HCT116 (cell line): ENCODE measurements at regions not wholly inside any gene's neighbourhood (a gene's known extent, or its start where the extent isn't known, plus 50 kb on each side); places are given as distances from the start of the nearest gene placed in this dataset.

Experiments
- EZH2 ChIP-seq: fragments of 200-600 bp; sonication (generic); IDR thresholded peaks from 2 replicates; pipeline ENCODE4 v1.6.1; 2017; ENCODE audit warnings: antibody characterized with exemption, mixed run types
- POLR2AphosphoS5 ChIP-seq: IDR thresholded peaks from 2 replicates; pipeline ENCODE4 v1.6.1; 2011; ENCODE audit warnings: mild to moderate bottlenecking, low read depth, low read length, moderate library complexity
- SP1 ChIP-seq: IDR thresholded peaks from 2 replicates; pipeline ENCODE4 v1.6.1; 2012; ENCODE audit warnings: low read depth
- YY1 ChIP-seq: IDR thresholded peaks from 2 replicates; pipeline ENCODE4 v1.6.1; 2011; ENCODE audit warnings: low read length, low read depth, moderate library complexity, mild to moderate bottlenecking; ENCODE audit not compliant: insufficient replicate concordance; ENCODE audit errors: extremely low read depth

GRCh38 chr15:95119041-95119610 is 887.8 kb downstream of the MCTP2 start:
- no peak for TF ChIP-seq POLR2AphosphoS5
- TF ChIP-seq YY1 = no peak
- TF ChIP-seq EZH2 = no peak
- no peak for TF ChIP-seq SP1
